D721Med (cell line): ENCODE measurements at regions not wholly inside any gene's neighbourhood (a gene's known extent, or its start where the extent isn't known, plus 50 kb on each side); places are given as distances from the start of the nearest gene placed in this dataset.

Experiments used
- DNase-seq: peaks from one replicate; pipeline ENCODE4 v3.0.0; 2011; ENCODE audit warnings: low spot score; ENCODE audit not compliant: insufficient read length
- FAIRE-seq: peaks from 2 replicates; lab custom pipeline; 2011; peaks lifted over from hg19 to GRCh38; lab: Jason Lieb, UNC
- TF ChIP-seq, protein P1 (sequence below): IDR thresholded peaks from 2 replicates; pipeline ENCODE4 v1.5.1; 2012; ENCODE audit warnings: mild to moderate bottlenecking, control low read depth; ENCODE audit not compliant: insufficient read depth; ENCODE audit errors: missing control alignments

- no peak for DNase-seq
- FAIRE-seq = no peak
These were observed 683.4 kb downstream of the RNF144B start for GRCh38 chr6:19070520-19070919.

DNA sequence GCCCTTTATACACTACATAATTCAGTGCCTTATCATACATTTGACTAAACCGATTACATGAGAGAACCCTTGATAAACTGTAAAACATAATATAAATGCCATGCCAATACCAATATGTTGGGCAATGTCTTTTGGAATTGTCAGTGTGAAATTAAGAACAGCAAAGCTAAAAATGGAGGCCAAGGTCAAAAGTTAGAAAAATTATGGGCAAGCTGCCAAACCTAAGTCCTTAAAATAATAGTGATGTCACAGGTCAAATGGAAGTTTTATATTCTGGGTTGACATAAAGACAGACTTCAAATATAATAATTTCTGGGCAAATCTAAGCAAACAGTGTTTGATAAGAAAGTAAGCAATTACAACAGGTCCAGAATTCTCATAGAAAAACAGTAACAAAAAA is 696.7 kb downstream of the RNF144B start:
- DNase-seq (no peak), FAIRE-seq (no peak)
- TF ChIP-seq, protein P1, sequence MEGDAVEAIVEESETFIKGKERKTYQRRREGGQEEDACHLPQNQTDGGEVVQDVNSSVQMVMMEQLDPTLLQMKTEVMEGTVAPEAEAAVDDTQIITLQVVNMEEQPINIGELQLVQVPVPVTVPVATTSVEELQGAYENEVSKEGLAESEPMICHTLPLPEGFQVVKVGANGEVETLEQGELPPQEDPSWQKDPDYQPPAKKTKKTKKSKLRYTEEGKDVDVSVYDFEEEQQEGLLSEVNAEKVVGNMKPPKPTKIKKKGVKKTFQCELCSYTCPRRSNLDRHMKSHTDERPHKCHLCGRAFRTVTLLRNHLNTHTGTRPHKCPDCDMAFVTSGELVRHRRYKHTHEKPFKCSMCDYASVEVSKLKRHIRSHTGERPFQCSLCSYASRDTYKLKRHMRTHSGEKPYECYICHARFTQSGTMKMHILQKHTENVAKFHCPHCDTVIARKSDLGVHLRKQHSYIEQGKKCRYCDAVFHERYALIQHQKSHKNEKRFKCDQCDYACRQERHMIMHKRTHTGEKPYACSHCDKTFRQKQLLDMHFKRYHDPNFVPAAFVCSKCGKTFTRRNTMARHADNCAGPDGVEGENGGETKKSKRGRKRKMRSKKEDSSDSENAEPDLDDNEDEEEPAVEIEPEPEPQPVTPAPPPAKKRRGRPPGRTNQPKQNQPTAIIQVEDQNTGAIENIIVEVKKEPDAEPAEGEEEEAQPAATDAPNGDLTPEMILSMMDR = no peak

More at GRCh38 chr6:19070520-19070919, 683.4 kb downstream of the RNF144B start:
- TF ChIP-seq, protein P1 = no peak

DNA sequence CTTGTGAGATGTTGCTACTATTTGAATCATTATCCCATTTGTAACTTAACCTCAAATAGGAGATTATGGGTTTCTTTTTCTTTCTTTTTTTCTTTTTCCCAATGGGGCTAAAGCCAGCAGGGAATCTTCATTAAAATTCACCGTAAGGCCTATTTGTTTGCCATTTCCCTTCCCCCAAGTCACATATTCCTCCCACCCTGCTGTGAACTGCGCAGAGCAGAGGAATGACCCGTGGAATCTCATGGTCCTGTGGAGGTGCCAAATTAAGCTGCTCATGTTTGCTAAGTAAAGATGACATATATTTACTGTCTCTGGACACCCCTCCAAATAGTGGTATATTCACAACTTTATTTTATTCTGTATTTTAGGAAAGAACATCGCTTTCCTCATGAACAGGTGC is 699.3 kb downstream of the RNF144B start:
- no peak for FAIRE-seq
- DNase-seq = no peak
- TF ChIP-seq, protein P1 = no peak

DNA sequence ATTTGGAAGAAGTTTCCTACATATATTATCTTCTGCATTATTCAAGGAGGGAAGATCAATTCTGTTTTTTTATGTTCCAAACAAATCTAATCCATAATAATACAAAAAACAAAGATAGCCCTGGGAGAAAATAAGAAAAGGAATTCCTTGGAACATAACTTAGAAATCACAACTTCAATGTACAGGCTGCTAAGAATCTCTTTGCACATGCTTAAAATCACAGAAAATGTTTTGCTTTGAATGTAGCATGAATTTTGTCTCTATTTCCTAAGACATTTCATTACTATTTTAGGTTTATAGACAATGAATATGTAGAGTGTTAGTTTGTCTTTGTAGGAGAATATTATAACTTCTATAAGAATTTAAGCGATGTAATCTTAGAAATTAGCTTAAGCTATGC is 700.1 kb downstream of the RNF144B start:
- TF ChIP-seq, protein P1 = no peak
- DNase-seq (no peak), FAIRE-seq (no peak)

DNA sequence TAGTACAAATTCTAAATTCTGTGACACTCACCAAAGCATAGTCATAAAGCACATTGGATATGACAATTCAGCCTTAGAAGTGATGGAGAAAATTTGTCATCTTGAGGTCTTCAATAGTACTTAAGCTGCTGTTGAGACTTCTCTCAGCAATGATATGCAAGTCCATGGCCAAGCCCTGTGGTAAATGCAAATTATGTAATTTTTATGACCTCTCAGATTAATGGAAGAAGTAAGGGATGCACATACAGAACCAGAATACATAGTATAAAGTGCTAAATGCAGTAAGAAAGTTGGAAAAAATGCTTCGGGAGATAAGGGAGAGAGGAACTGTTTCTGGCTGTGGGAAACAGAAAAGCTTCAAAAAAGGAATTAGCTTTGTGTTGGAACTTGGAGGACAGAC is 700.7 kb downstream of the RNF144B start:
- FAIRE-seq (no peak), DNase-seq (no peak)
- TF ChIP-seq, protein P1 = no peak

- FAIRE-seq (no peak), DNase-seq (no peak)
- TF ChIP-seq, protein P1 = no peak
These were observed 713.6 kb downstream of the RNF144B start for GRCh38 chr6:19100752-19101151.

DNA sequence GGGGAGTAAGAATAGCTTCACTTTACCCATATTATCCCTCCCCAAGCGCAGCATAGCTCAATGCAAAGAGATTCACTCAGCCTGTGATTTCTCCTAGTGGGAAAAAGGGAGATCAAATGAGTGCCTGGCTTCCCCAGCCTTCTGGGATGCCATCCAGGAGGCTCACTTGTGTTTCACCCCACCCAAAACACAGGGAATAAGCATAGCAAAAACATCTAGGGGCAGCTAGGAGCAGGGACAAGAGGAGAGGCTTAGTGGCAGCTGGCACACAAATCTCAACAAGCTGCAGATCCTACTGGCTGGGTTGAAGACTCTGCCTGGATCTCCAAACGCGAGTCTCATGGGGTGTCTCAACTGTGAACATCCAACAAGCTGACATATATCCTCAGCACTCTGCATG is 715.8 kb downstream of the RNF144B start:
- DNase-seq = no peak
- no peak for FAIRE-seq
- TF ChIP-seq, protein P1 = no peak
